ENCODE measurements at regions not wholly inside any gene's neighbourhood (a gene's known extent, or its start where the extent isn't known, plus 50 kb on each side); places are given as distances from the start of the nearest gene placed in this dataset.

GRCh38 chr1:191699343-191699742 lies 458.9 kb upstream of the RGS18 start:
- no peaks in the 10 kb centered on the region for H3K27me3 ChIP-seq (replicated peaks)
- in situ Hi-C loops (cut with HindIII; ENCODE audit: low pct_ligation_motif_present, low sequenced_read_pairs) = no loop called here
- no peak overlapping the region for H3K27ac ChIP-seq
- no peak for DNase-seq
- TF ChIP-seq, protein P1, sequence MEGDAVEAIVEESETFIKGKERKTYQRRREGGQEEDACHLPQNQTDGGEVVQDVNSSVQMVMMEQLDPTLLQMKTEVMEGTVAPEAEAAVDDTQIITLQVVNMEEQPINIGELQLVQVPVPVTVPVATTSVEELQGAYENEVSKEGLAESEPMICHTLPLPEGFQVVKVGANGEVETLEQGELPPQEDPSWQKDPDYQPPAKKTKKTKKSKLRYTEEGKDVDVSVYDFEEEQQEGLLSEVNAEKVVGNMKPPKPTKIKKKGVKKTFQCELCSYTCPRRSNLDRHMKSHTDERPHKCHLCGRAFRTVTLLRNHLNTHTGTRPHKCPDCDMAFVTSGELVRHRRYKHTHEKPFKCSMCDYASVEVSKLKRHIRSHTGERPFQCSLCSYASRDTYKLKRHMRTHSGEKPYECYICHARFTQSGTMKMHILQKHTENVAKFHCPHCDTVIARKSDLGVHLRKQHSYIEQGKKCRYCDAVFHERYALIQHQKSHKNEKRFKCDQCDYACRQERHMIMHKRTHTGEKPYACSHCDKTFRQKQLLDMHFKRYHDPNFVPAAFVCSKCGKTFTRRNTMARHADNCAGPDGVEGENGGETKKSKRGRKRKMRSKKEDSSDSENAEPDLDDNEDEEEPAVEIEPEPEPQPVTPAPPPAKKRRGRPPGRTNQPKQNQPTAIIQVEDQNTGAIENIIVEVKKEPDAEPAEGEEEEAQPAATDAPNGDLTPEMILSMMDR (IDR thresholded peaks at IDR 0.05; ENCODE audit: low read depth, low read length, missing control alignments) = no peak
- no peak overlapping the region for H3K4me3 ChIP-seq (ENCODE audit: low read depth, low read length)
- no peaks in the 10 kb centered on the region for H3K36me3 ChIP-seq (replicated peaks)

DNA sequence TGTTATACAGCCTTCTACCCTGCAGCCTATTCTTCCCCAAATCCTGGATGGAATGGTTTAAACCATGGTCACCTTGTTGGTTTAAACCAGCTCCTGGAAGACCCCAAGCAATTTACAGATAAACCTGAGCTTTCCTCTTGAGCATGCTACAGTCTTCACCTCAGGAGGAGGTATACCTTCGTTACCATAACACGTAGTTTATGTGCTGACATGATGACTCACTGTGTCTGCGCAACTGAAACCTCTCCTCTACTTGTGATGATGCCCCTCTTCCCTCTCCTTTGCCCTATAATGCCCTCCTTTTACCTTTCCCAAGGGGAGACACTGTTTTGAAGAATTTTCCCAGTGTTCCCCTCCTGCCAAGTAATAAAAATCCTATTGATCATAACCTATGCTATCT lies 457.3 kb upstream of the RGS18 start:
- Histone ChIP-seq H3K36me3 (replicated peaks) (no peaks in the 10 kb centered on the region), H3K27ac (no peak overlapping the region), H3K27me3 (replicated peaks) (no peaks in the 10 kb centered on the region), H3K4me3 (ENCODE audit: low read depth, low read length) (no peak overlapping the region)
- TF ChIP-seq, protein P1 (IDR thresholded peaks at IDR 0.05; ENCODE audit: low read depth, low read length, missing control alignments) = no peak
- in situ Hi-C loops (cut with HindIII; ENCODE audit: low pct_ligation_motif_present, low sequenced_read_pairs) = no loop called here
- DNase-seq = no peak

GRCh38 chr1:191702124-191702523 lies 456.1 kb upstream of the RGS18 start:
- no peak for DNase-seq
- H3K4me3 ChIP-seq (ENCODE audit: low read depth, low read length) = no peak overlapping the region
- H3K36me3 ChIP-seq (replicated peaks) = no peaks in the 10 kb centered on the region
- TF ChIP-seq, protein P1 (IDR thresholded peaks at IDR 0.05; ENCODE audit: low read depth, low read length, missing control alignments) = no peak
- no peak overlapping the region for H3K27ac ChIP-seq
- in situ Hi-C loops (cut with HindIII; ENCODE audit: low pct_ligation_motif_present, low sequenced_read_pairs) = no loop called here
- H3K27me3 ChIP-seq (replicated peaks) = no peaks in the 10 kb centered on the region

- Histone ChIP-seq H3K4me3 (ENCODE audit: low read depth, low read length) (no peak overlapping the region), H3K27me3 (replicated peaks) (no peaks in the 10 kb centered on the region), H3K27ac (no peak overlapping the region), H3K36me3 (replicated peaks) (no peaks in the 10 kb centered on the region)
- in situ Hi-C loops (cut with HindIII; ENCODE audit: low pct_ligation_motif_present, low sequenced_read_pairs) = no loop called here
- no peak for DNase-seq
- TF ChIP-seq, protein P1 (IDR thresholded peaks at IDR 0.05; ENCODE audit: low read depth, low read length, missing control alignments) = no peak
Observed at GRCh38 chr1:191707288-191707687, 451.0 kb upstream of the RGS18 start.

GRCh38 chr1:191709215-191709614 lies 449.0 kb upstream of the RGS18 start:
- DNase-seq = no peak
- TF ChIP-seq, protein P1 (IDR thresholded peaks at IDR 0.05; ENCODE audit: low read depth, low read length, missing control alignments) = no peak
- in situ Hi-C loops (cut with HindIII; ENCODE audit: low pct_ligation_motif_present, low sequenced_read_pairs) = no loop called here
- Histone ChIP-seq H3K27ac (no peak overlapping the region), H3K4me3 (ENCODE audit: low read depth, low read length) (no peak overlapping the region), H3K27me3 (replicated peaks) (no peaks in the 10 kb centered on the region), H3K36me3 (replicated peaks) (no peaks in the 10 kb centered on the region)

- Histone ChIP-seq H3K4me3 (ENCODE audit: low read depth, low read length) (no peak overlapping the region), H3K36me3 (replicated peaks) (no peaks in the 10 kb centered on the region), H3K27ac (no peak overlapping the region), H3K27me3 (replicated peaks) (no peaks in the 10 kb centered on the region)
- TF ChIP-seq, protein P1 (IDR thresholded peaks at IDR 0.05; ENCODE audit: low read depth, low read length, missing control alignments) = no peak
- in situ Hi-C loops (cut with HindIII; ENCODE audit: low pct_ligation_motif_present, low sequenced_read_pairs) = no loop called here
- DNase-seq = no peak
Observed at GRCh38 chr1:191711961-191712360, 446.3 kb upstream of the RGS18 start.
